ENCODE measurements at regions not wholly inside any gene's neighbourhood (a gene's known extent, or its start where the extent isn't known, plus 50 kb on each side); places are given as distances from the start of the nearest gene placed in this dataset.

DNA sequence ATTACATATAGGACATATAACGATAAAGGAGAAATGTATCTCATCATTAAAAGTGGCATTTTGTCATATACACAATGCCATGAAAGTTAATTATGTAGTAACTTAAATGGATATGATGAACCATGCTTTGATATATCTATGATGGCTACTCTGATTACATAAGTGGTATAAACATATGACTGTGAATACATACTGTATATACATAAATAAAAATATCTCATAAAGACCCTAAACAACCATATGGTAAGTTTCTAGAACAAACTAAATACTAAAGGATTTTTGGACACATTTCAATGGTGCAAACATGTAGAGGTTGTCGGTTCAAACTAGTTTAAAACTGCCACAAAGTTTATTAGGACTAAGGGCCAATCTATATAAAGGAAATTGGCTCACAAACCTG lies 849.6 kb upstream of the INTU start:
- no peak overlapping the region for H3K4me3 ChIP-seq (ENCODE audit: control insufficient read depth, low read depth, low read length)
- TF ChIP-seq, protein P1, sequence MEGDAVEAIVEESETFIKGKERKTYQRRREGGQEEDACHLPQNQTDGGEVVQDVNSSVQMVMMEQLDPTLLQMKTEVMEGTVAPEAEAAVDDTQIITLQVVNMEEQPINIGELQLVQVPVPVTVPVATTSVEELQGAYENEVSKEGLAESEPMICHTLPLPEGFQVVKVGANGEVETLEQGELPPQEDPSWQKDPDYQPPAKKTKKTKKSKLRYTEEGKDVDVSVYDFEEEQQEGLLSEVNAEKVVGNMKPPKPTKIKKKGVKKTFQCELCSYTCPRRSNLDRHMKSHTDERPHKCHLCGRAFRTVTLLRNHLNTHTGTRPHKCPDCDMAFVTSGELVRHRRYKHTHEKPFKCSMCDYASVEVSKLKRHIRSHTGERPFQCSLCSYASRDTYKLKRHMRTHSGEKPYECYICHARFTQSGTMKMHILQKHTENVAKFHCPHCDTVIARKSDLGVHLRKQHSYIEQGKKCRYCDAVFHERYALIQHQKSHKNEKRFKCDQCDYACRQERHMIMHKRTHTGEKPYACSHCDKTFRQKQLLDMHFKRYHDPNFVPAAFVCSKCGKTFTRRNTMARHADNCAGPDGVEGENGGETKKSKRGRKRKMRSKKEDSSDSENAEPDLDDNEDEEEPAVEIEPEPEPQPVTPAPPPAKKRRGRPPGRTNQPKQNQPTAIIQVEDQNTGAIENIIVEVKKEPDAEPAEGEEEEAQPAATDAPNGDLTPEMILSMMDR (conservative IDR thresholded peaks at IDR 0.05; ENCODE audit: control insufficient read depth, insufficient read depth, low read depth, low read length), result no peak
- DNase-seq (ENCODE audit: low read depth), result no peak

DNA sequence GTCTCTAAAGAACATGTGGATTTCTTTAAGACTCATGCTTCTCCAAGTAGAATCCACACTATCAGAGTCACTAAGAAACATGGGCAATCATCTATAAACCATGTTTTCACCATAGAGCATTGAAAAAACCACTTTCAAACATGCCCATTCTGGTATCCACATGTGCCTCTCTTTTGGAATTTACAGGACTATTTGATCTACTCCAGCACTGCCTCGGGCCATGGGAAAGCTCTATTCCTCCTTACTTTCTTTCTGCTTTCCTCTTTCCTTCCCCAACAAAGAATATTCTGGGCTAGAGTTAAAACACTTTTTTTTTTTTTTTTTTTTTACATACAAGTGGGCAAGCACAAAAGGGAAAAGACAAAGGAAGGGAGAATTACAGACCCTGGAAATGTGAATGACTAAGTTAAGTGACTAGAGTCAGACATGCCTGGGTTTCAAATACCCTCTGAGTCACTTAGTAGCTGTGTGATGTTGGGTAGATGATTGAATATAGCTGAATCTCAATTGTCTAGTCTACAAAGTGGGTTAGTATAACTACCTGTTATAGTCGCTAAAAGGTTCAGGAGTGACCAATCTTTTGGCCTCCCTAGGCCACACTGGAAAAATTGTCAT lies 847.7 kb upstream of the INTU start:
- no peak for DNase-seq (ENCODE audit: low read depth)
- no peak overlapping the region for H3K4me3 ChIP-seq (ENCODE audit: control insufficient read depth, low read depth, low read length)
- TF ChIP-seq, protein P1 (conservative IDR thresholded peaks at IDR 0.05; ENCODE audit: control insufficient read depth, insufficient read depth, low read depth, low read length), result no peak

DNA sequence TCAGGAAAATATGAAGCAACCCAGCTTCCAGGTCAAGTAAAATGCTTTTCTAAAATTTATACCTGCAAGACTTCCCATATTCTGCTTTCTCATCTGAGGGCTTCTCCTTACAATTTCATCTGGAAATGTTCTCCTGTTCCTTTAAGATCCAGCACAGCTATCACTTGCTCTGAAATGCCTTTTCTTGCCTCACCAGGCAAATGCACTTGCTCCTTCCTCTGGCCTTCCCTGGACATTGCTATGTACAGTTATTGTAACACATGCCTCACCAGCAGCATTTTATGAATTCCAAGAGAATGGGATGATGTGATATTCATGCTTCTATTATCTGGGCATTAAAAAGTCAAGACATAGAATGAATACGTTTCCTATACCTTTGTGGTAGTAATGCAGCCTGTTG lies 842.1 kb upstream of the INTU start:
- no peak overlapping the region for H3K4me3 ChIP-seq (ENCODE audit: control insufficient read depth, low read depth, low read length)
- TF ChIP-seq, protein P1 (conservative IDR thresholded peaks at IDR 0.05; ENCODE audit: control insufficient read depth, insufficient read depth, low read depth, low read length), result no peak
- DNase-seq (ENCODE audit: low read depth), result no peak

DNA sequence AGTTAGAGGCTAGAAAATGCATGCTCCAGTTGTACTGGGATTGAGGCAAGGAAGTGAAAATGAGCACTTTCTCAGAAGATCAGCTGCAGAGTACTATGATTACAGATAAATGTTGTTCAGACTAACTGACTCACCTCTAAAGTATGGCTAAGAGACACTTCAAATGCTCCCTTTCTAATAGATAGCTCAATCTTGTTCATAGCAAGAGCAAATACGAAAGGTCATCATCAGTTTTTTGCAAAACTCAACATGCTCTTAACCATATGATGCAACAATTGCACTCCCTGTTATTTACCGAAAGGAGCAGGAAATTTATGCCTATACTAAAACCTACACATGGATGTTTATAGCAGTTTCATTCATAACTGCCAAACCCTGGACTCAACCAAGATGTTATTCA lies 838.4 kb upstream of the INTU start:
- TF ChIP-seq, protein P1 (conservative IDR thresholded peaks at IDR 0.05; ENCODE audit: control insufficient read depth, insufficient read depth, low read depth, low read length), result no peak
- no peak overlapping the region for H3K4me3 ChIP-seq (ENCODE audit: control insufficient read depth, low read depth, low read length)
- no peak for DNase-seq (ENCODE audit: low read depth)

DNA sequence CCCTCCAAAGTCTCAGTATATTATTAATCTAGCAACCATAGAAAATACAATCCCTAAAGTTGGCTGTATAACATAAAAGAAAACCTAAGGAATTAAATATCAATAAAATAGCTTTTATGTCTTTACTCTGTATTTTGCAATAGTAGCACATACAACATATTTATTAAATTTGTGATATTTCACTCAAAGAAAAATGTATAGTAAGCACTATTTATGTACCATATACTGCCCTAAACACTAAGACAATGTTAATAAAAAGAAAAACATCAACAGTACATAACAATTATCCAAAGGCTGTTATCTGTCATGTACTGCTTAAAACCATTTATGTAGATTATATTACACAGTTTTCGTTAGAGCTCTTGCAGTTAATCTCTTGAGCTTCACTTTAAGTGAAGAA lies 834.5 kb upstream of the INTU start:
- no peak for DNase-seq (ENCODE audit: low read depth)
- TF ChIP-seq, protein P1 (conservative IDR thresholded peaks at IDR 0.05; ENCODE audit: control insufficient read depth, insufficient read depth, low read depth, low read length), result no peak
- H3K4me3 ChIP-seq (ENCODE audit: control insufficient read depth, low read depth, low read length), result no peak overlapping the region

DNA sequence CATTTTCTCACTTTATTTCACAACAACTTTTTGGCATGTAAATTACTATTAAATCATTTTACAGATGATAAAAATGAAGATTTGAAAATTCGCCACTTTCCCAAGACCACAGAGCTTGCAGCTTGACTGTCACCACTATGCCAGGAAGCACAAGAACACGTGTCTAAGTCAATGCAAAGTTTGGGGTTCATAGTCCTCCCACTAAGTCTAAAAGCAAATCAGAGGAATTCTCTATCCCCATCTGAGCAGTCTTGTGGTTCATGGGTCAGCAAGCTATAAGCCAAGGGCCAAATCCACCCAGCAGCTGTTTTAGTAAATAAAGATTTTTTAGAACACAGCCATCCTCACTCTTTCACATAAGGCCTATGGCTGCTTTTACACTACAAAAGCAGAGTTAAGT lies 833.3 kb upstream of the INTU start:
- TF ChIP-seq, protein P1 (conservative IDR thresholded peaks at IDR 0.05; ENCODE audit: control insufficient read depth, insufficient read depth, low read depth, low read length), result no peak
- DNase-seq (ENCODE audit: low read depth), result peak; percentile 10
- no peak overlapping the region for H3K4me3 ChIP-seq (ENCODE audit: control insufficient read depth, low read depth, low read length)
